Glutamatergic neuron (in vitro differentiated cells): ENCODE measurements at regions not wholly inside any gene's neighbourhood (a gene's known extent, or its start where the extent isn't known, plus 50 kb on each side); places are given as distances from the start of the nearest gene placed in this dataset.

Experiments
- DNase-seq: peaks from one replicate; pipeline ENCODE4 v3.0.0; 2022
- H3K27ac Mint-ChIP-seq: one replicate; pipeline ENCODE4 v1.8.0; 2020; ENCODE audit warnings: mild to moderate bottlenecking, mixed read lengths, inconsistent platforms; ENCODE audit not compliant: unreplicated experiment
- H3K27me3 Mint-ChIP-seq: one replicate; pipeline ENCODE4 v1.8.0; 2020; ENCODE audit warnings: mild to moderate bottlenecking, moderate library complexity, mixed read lengths, inconsistent platforms; ENCODE audit not compliant: unreplicated experiment
- H3K36me3 Mint-ChIP-seq: one replicate; pipeline ENCODE4 v1.8.0; 2020; ENCODE audit warnings: mild to moderate bottlenecking, mixed read lengths, inconsistent platforms; ENCODE audit not compliant: unreplicated experiment
- H3K4me1 Mint-ChIP-seq: one replicate; pipeline ENCODE4 v1.8.0; 2020; ENCODE audit warnings: mild to moderate bottlenecking, low read depth, mixed read lengths, inconsistent platforms; ENCODE audit not compliant: unreplicated experiment
- H3K4me3 Mint-ChIP-seq: one replicate; pipeline ENCODE4 v1.8.0; 2020; ENCODE audit warnings: mild to moderate bottlenecking, mixed read lengths, inconsistent platforms; ENCODE audit not compliant: unreplicated experiment
- H3K9me3 Mint-ChIP-seq: one replicate; pipeline ENCODE4 v1.8.0; 2020; ENCODE audit warnings: mild to moderate bottlenecking, moderate library complexity, mixed read lengths, inconsistent platforms; ENCODE audit not compliant: unreplicated experiment
- TF ChIP-seq, protein P1 (sequence below): fragments of 200-600 bp; sonication (generic); IDR thresholded peaks from one replicate; pipeline ENCODE4 v1.5.0; 2021; ENCODE audit not compliant: partially characterized antibody, unreplicated experiment

DNA sequence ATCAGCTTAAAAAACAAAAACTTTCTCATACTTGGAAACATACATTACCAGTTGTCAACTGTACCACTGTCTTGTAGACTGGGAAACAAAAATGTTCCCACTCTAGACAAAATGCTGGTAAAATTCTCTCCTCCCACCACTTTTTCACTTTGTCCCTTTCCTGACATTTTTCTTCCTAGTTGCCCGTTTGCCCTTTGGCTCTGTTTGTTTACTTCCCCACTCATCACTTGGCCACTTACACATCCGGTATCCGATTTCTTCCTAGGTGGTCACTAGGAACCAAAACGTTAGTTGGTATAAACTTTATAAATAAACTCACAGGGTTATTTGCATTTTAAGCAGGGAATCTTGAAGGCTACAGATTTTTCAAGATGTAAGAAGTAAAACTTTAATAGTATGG is 84.9 kb downstream of the METTL4 start:
- TF ChIP-seq, protein P1, sequence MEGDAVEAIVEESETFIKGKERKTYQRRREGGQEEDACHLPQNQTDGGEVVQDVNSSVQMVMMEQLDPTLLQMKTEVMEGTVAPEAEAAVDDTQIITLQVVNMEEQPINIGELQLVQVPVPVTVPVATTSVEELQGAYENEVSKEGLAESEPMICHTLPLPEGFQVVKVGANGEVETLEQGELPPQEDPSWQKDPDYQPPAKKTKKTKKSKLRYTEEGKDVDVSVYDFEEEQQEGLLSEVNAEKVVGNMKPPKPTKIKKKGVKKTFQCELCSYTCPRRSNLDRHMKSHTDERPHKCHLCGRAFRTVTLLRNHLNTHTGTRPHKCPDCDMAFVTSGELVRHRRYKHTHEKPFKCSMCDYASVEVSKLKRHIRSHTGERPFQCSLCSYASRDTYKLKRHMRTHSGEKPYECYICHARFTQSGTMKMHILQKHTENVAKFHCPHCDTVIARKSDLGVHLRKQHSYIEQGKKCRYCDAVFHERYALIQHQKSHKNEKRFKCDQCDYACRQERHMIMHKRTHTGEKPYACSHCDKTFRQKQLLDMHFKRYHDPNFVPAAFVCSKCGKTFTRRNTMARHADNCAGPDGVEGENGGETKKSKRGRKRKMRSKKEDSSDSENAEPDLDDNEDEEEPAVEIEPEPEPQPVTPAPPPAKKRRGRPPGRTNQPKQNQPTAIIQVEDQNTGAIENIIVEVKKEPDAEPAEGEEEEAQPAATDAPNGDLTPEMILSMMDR = no peak
- no peak for DNase-seq
- Mint-ChIP-seq H3K4me3 (no peak overlapping the region), H3K27ac (no peak overlapping the region), H3K36me3 (no peaks in the 10 kb centered on the region), H3K9me3 (no peaks in the 10 kb centered on the region), H3K27me3 (no peaks in the 10 kb centered on the region), H3K4me1 (peaks cover 3% of the 10 kb centered on the region)
